GM12878 (cell line): ENCODE measurements at regions not wholly inside any gene's neighbourhood (a gene's known extent, or its start where the extent isn't known, plus 50 kb on each side); places are given as distances from the start of the nearest gene placed in this dataset.

Experiments used
- ATF2 ChIP-seq: IDR thresholded peaks from 2 replicates; pipeline ENCODE4 v1.6.1; 2012; ENCODE audit warnings: low read length, inconsistent platforms
- BCL11A ChIP-seq: IDR thresholded peaks from 2 replicates; pipeline ENCODE4 v1.6.1; 2011; ENCODE audit warnings: low read depth, low read length
- CEBPZ ChIP-seq: fragments of 150-350 bp; IDR thresholded peaks from 2 replicates; pipeline ENCODE4 v1.6.1; 2016; ENCODE audit warnings: low read depth, low read length
- CHD2 ChIP-seq: IDR thresholded peaks from 2 replicates; pipeline ENCODE4 v1.6.1; 2011; ENCODE audit warnings: low read depth, low read length, improper control_type of control experiment, borderline replicate concordance
- CREM ChIP-seq: IDR thresholded peaks from 2 replicates; pipeline ENCODE4 v1.6.1; 2014; ENCODE audit warnings: antibody characterized with exemption, low read depth
- EED ChIP-seq: sonication (generic); IDR thresholded peaks from 2 replicates; pipeline ENCODE4 v1.6.1; 2016; ENCODE audit warnings: antibody characterized with exemption, low read depth
- GATAD2B ChIP-seq: fragments of 450-650 bp; conservative IDR thresholded peaks from 2 replicates; pipeline ENCODE4 v1.6.1; 2017; ENCODE audit warnings: low read depth, mild to moderate bottlenecking, moderate library complexity
- HDAC2 ChIP-seq: fragments of 200-600 bp; sonication (generic); IDR thresholded peaks from 2 replicates; pipeline ENCODE4 v1.6.1; 2017
- HDGF ChIP-seq: fragments of 450-650 bp; IDR thresholded peaks from 2 replicates; pipeline ENCODE4 v1.6.1; 2016; ENCODE audit warnings: antibody characterized with exemption
- IKZF1 ChIP-seq: fragments of 450-650 bp; conservative IDR thresholded peaks from 2 replicates; pipeline ENCODE4 v1.6.1; 2017; ENCODE audit warnings: antibody characterized with exemption, mild to moderate bottlenecking
- NFIC ChIP-seq: IDR thresholded peaks from 2 replicates; pipeline ENCODE4 v1.6.1; 2012; ENCODE audit warnings: low read depth, mild to moderate bottlenecking, inconsistent platforms, low read length, moderate library complexity
- NFYB ChIP-seq: IDR thresholded peaks from 2 replicates; pipeline ENCODE4 v1.6.1; 2011; ENCODE audit warnings: low read depth, mild to moderate bottlenecking, low read length, improper control_type of control experiment, moderate library complexity; ENCODE audit not compliant: insufficient read depth
- NR2C2 ChIP-seq: IDR thresholded peaks from 2 replicates; pipeline ENCODE4 v1.6.1; 2011; ENCODE audit warnings: borderline replicate concordance, low read depth; ENCODE audit not compliant: control insufficient read depth, insufficient read length
- PAX5 ChIP-seq: IDR thresholded peaks from 2 replicates; pipeline ENCODE4 v1.6.1; 2011; ENCODE audit warnings: low read depth, low read length, borderline replicate concordance
- POLR2AphosphoS2 ChIP-seq: IDR thresholded peaks from 2 replicates; pipeline ENCODE4 v1.6.1; 2011; ENCODE audit warnings: low read depth, mild to moderate bottlenecking, low read length, improper control_type of control experiment, moderate library complexity
- RBBP5 ChIP-seq: fragments of 200-600 bp; sonication (generic); conservative IDR thresholded peaks from 2 replicates; pipeline ENCODE4 v1.6.1; 2016
- RCOR1 ChIP-seq: conservative IDR thresholded peaks from 2 replicates; pipeline ENCODE4 v1.6.1; 2012; ENCODE audit warnings: low read depth, low read length, improper control_type of control experiment
- RELB ChIP-seq: fragments of 450-650 bp; IDR thresholded peaks from 2 replicates; pipeline ENCODE4 v1.6.1; 2017; ENCODE audit warnings: low read depth, mild to moderate bottlenecking, moderate library complexity
- SIN3A ChIP-seq: IDR thresholded peaks from 2 replicates; pipeline ENCODE4 v1.6.1; 2012; ENCODE audit warnings: low read depth, low read length, improper control_type of control experiment
- SIX5 ChIP-seq: IDR thresholded peaks from 2 replicates; pipeline ENCODE4 v1.6.1; 2011; ENCODE audit warnings: mild to moderate bottlenecking, low read depth, low read length, moderate library complexity; ENCODE audit not compliant: severe bottlenecking
- SMC3 ChIP-seq: IDR thresholded peaks from 2 replicates; pipeline ENCODE4 v1.6.1; 2011; ENCODE audit warnings: low read length, improper control_type of control experiment, borderline replicate concordance
- SPI1 ChIP-seq: IDR thresholded peaks from 2 replicates; pipeline ENCODE4 v1.6.1; 2011; ENCODE audit warnings: low read depth, mild to moderate bottlenecking, low read length, moderate library complexity, borderline replicate concordance; ENCODE audit not compliant: insufficient read depth
- STAT1 ChIP-seq: fragments of 450-650 bp; conservative IDR thresholded peaks from 2 replicates; pipeline ENCODE4 v1.6.1; 2014; ENCODE audit warnings: antibody characterized with exemption, mild to moderate bottlenecking
- STAT3 ChIP-seq: IDR thresholded peaks from 2 replicates; pipeline ENCODE4 v1.6.1; 2011; ENCODE audit warnings: low read depth, low read length, improper control_type of control experiment
- ZNF24 ChIP-seq: fragments of 450-650 bp; IDR thresholded peaks from 2 replicates; pipeline ENCODE4 v1.6.1; 2017; ENCODE audit warnings: antibody characterized with exemption, mild to moderate bottlenecking
- ZNF384 ChIP-seq: IDR thresholded peaks from 2 replicates; pipeline ENCODE4 v1.6.1; 2012; ENCODE audit warnings: low read depth, mild to moderate bottlenecking, low read length, improper control_type of control experiment, borderline replicate concordance

- TF ChIP-seq CREM = peak; percentile 64; the same call in 1 of the 2 replicates
- TF ChIP-seq SMC3 = peak; percentile 30
- TF ChIP-seq ATF2 = peak; percentile 40; the same call in 1 of the 2 replicates
- 0 out of 2 replicates have a peak, but pooled peaks have one; percentile 33 for TF ChIP-seq CHD2
- no peak for TF ChIP-seq HDAC2
- no peak for TF ChIP-seq GATAD2B
- TF ChIP-seq BCL11A = peak; percentile 80
- no peak for TF ChIP-seq HDGF
- TF ChIP-seq RCOR1 = 0 out of 2 replicates have a peak, but pooled peaks have one; percentile 59
- TF ChIP-seq STAT1 = no peak
- TF ChIP-seq SIX5 = no peak
- TF ChIP-seq SPI1 = peak; percentile 99
- peak; percentile 92 for TF ChIP-seq NFIC
- TF ChIP-seq NR2C2 = no peak
- peak; percentile 55; the same call in 1 of the 2 replicates for TF ChIP-seq PAX5
- no peak for TF ChIP-seq SIN3A
- no peak for TF ChIP-seq NFYB
- no peak for TF ChIP-seq RBBP5
- TF ChIP-seq POLR2AphosphoS2 = no peak
- peak; percentile 82 for TF ChIP-seq EED
- TF ChIP-seq STAT3 = 0 out of 2 replicates have a peak, but pooled peaks have one; percentile 66
- TF ChIP-seq ZNF24 = 0 out of 2 replicates have a peak, but pooled peaks have one; percentile 57
- no peak for TF ChIP-seq CEBPZ
- TF ChIP-seq ZNF384 = 0 out of 2 replicates have a peak, but pooled peaks have one; percentile 6
- TF ChIP-seq IKZF1 = peak; percentile 70
- TF ChIP-seq RELB = peak; percentile 60; the same call in 1 of the 2 replicates
These were observed 93.7 kb upstream of the FUT8 start (continued) for GRCh38 chr14:65318636-65319506.
